ENCODE measurements at regions not wholly inside any gene's neighbourhood (a gene's known extent, or its start where the extent isn't known, plus 50 kb on each side); places are given as distances from the start of the nearest gene placed in this dataset.

DNA sequence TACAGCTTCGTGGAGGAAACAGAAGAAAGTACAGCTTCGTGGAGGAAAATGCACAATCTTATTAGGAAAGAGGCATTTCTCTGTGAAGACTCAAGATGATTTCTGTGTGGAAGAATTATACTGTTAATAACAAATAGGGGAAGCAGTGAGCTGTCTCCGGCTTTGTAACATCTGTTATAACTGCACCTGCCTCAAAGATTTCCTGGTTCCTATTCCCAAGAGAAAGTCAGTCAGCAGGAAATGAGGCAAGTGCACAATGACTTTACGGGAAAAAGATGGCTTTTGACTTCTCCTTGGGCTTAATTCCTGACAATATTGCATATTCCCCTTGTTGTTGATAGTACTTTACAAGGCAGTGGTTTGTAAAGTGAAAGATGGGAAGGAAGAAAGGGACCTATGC, 538.5 kb downstream of the BMP2 start:
- WGBS, result 65% methylated on average over 4 of the region's 4 CpGs
- no peak overlapping the region for H3K4me2 ChIP-seq (ENCODE audit: low read length, poor library complexity, severe bottlenecking)

GRCh38 chr20:7308163-7308562, 540.7 kb downstream of the BMP2 start:
- H3K9me3 ChIP-seq (ENCODE audit: control insufficient read depth, low read length), result no peaks in the 10 kb centered on the region
- no peak for DNase-seq
- no peak overlapping the region for H4K8ac ChIP-seq (ENCODE audit: low read length)
- no peak overlapping the region for H2AFZ ChIP-seq (ENCODE audit: low read depth, low read length)
- no peak overlapping the region for H3K18ac ChIP-seq (ENCODE audit: low read depth in 1 of 2, low read length in 2 of 2)
- no peak overlapping the region for H3K4me2 ChIP-seq (ENCODE audit: low read length, poor library complexity, severe bottlenecking)
- no peak overlapping the region for H2AK5ac ChIP-seq (ENCODE audit: low read length, severe bottlenecking)
- no peaks in the 10 kb centered on the region for H3K36me3 ChIP-seq (ENCODE audit: control insufficient read depth in 1 of 2, insufficient read depth in 2 of 2, low read depth in 1 of 2, low read length in 2 of 2)
- no peak overlapping the region for H2BK120ac ChIP-seq (ENCODE audit: low read depth, low read length)
- no peak overlapping the region for H2BK12ac ChIP-seq (ENCODE audit: low read length in 2 of 2)
- no peak overlapping the region for H3K14ac ChIP-seq (ENCODE audit: low read length in 2 of 2)
- no peak overlapping the region for H2BK15ac ChIP-seq (ENCODE audit: low read depth, poor library complexity, severe bottlenecking)
- H3K79me1 ChIP-seq (replicated peaks; ENCODE audit: low read length, poor library complexity, severe bottlenecking), result no peaks in the 10 kb centered on the region
- H3K27ac ChIP-seq (ENCODE audit: low read length, poor library complexity, severe bottlenecking), result no peak overlapping the region
- WGBS, result 50% methylated on average over 2 of the region's 3 CpGs
- H2BK5ac ChIP-seq (ENCODE audit: low read depth, low read length, poor library complexity, severe bottlenecking), result no peak overlapping the region
- no peak overlapping the region for H3K9ac ChIP-seq (ENCODE audit: low read length)
- no peak overlapping the region for H3K4ac ChIP-seq (ENCODE audit: low read depth in 1 of 2, low read length in 2 of 2)
- H4K91ac ChIP-seq (ENCODE audit: low read length), result no peak overlapping the region
- peaks cover 0 to 4% of the 10 kb centered on the region in 2 experiments for H3K27me3 ChIP-seq (ENCODE audit: control insufficient read depth in 1 of 2, insufficient read depth in 1 of 2, low read length in 2 of 2)
- no peak overlapping the region for H3K23ac ChIP-seq (ENCODE audit: low read length in 2 of 2)
- H3K4me1 ChIP-seq (ENCODE audit: control insufficient read depth, insufficient read depth, low read depth, low read length), result no peaks in the 10 kb centered on the region
- H3K4me3 ChIP-seq (ENCODE audit: insufficient read depth in 1 of 2, low read depth in 1 of 2, low read length in 2 of 2), result no peak overlapping the region

More for the DNA sequence above, 538.5 kb downstream of the BMP2 start:
- no peak overlapping the region for H3K4ac ChIP-seq (ENCODE audit: low read depth in 1 of 2, low read length in 2 of 2)
- no peak overlapping the region for H3K23ac ChIP-seq (ENCODE audit: low read length in 2 of 2)
- H3K14ac ChIP-seq (ENCODE audit: low read length in 2 of 2), result no peak overlapping the region
- no peak for DNase-seq
- no peak overlapping the region for H2AFZ ChIP-seq (ENCODE audit: low read depth, low read length)
- H3K27me3 ChIP-seq (ENCODE audit: control insufficient read depth in 1 of 2, insufficient read depth in 1 of 2, low read length in 2 of 2), result peaks cover 0 to 4% of the 10 kb centered on the region in 2 experiments
- no peak overlapping the region for H3K18ac ChIP-seq (ENCODE audit: low read depth in 1 of 2, low read length in 2 of 2)
- no peak overlapping the region for H2AK5ac ChIP-seq (ENCODE audit: low read length, severe bottlenecking)
- no peaks in the 10 kb centered on the region for H3K4me1 ChIP-seq (ENCODE audit: control insufficient read depth, insufficient read depth, low read depth, low read length)
- no peaks in the 10 kb centered on the region for H3K9me3 ChIP-seq (ENCODE audit: control insufficient read depth, low read length)
- no peak overlapping the region for H3K27ac ChIP-seq (ENCODE audit: low read length, poor library complexity, severe bottlenecking)
- H3K79me1 ChIP-seq (replicated peaks; ENCODE audit: low read length, poor library complexity, severe bottlenecking), result no peaks in the 10 kb centered on the region
- H2BK15ac ChIP-seq (ENCODE audit: low read depth, poor library complexity, severe bottlenecking), result no peak overlapping the region
- H2BK120ac ChIP-seq (ENCODE audit: low read depth, low read length), result no peak overlapping the region
- no peak overlapping the region for H3K4me3 ChIP-seq (ENCODE audit: insufficient read depth in 1 of 2, low read depth in 1 of 2, low read length in 2 of 2)
- H3K9ac ChIP-seq (ENCODE audit: low read length), result no peak overlapping the region
- H2BK12ac ChIP-seq (ENCODE audit: low read length in 2 of 2), result no peak overlapping the region
- H4K8ac ChIP-seq (ENCODE audit: low read length), result no peak overlapping the region
- no peaks in the 10 kb centered on the region for H3K36me3 ChIP-seq (ENCODE audit: control insufficient read depth in 1 of 2, insufficient read depth in 2 of 2, low read depth in 1 of 2, low read length in 2 of 2)
- H4K91ac ChIP-seq (ENCODE audit: low read length), result no peak overlapping the region
- H2BK5ac ChIP-seq (ENCODE audit: low read depth, low read length, poor library complexity, severe bottlenecking), result no peak overlapping the region

DNA sequence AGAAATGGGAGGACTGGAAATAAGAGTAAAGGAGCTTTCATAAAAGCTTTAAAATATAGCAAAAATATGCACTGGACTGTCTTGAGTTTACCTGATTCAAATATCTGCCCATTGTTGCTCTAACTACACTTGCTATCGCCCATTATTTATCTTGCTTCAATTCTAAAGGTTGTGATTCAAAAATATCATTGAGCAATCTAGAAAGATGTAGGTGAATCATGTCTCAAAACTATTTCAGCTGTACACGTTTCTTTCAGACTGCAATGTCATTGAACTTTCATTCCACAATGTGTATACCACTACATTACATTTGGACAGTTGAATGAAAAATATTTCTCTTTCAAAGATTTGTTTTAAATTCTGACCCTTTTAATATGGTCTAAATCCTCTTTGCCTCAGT, 545.6 kb downstream of the BMP2 start:
- H3K79me1 ChIP-seq (replicated peaks; ENCODE audit: low read length, poor library complexity, severe bottlenecking), result no peaks in the 10 kb centered on the region

DNA sequence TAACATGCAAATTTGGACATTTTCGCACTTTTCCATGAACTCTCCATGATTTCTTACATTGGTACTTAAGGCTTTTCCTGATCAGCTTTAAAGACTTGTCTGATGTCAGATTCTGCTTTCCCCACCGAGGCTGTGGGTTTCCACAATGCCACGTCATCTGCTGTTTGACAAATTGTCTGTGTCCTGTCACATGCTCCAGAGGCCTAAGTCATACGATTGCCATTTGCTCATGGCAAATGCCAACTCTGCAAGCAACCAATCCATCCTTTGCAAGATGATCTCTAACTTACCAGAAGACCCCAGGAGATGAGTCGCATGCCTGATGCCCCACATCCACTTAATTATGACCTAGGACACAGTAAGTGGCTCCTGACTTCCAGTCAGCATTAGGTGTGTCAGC, 556.5 kb downstream of the BMP2 start:
- peaks cover 2% of the 10 kb centered on the region for H3K9me3 ChIP-seq (ENCODE audit: control insufficient read depth, low read length)
- H2BK120ac ChIP-seq (ENCODE audit: low read depth, low read length), result no peak overlapping the region
- 74% methylated on average over 5 of the region's 5 CpGs for WGBS
- H3K4me2 ChIP-seq (ENCODE audit: low read length, poor library complexity, severe bottlenecking), result no peak overlapping the region
- H2AFZ ChIP-seq (ENCODE audit: low read depth, low read length), result no peak overlapping the region
- H3K27ac ChIP-seq (ENCODE audit: low read length, poor library complexity, severe bottlenecking), result no peak overlapping the region
- H4K8ac ChIP-seq (ENCODE audit: low read length), result no peak overlapping the region
- DNase-seq, result no peak
- H2BK15ac ChIP-seq (ENCODE audit: low read depth, poor library complexity, severe bottlenecking), result no peak overlapping the region
- H3K14ac ChIP-seq (ENCODE audit: low read length in 2 of 2), result no peak overlapping the region
- H3K4me3 ChIP-seq (ENCODE audit: insufficient read depth in 1 of 2, low read depth in 1 of 2, low read length in 2 of 2), result no peak overlapping the region
- no peak overlapping the region for H2BK5ac ChIP-seq (ENCODE audit: low read depth, low read length, poor library complexity, severe bottlenecking)
- H3K9ac ChIP-seq (ENCODE audit: low read length), result no peak overlapping the region
- no peak overlapping the region for H2AK5ac ChIP-seq (ENCODE audit: low read length, severe bottlenecking)
- no peak overlapping the region for H3K18ac ChIP-seq (ENCODE audit: low read depth in 1 of 2, low read length in 2 of 2)
- no peaks in the 10 kb centered on the region for H3K27me3 ChIP-seq (ENCODE audit: control insufficient read depth in 1 of 2, insufficient read depth in 1 of 2, low read length in 2 of 2)
- H3K79me1 ChIP-seq (replicated peaks; ENCODE audit: low read length, poor library complexity, severe bottlenecking), result no peaks in the 10 kb centered on the region
- H3K23ac ChIP-seq (ENCODE audit: low read length in 2 of 2), result no peak overlapping the region
- no peaks in the 10 kb centered on the region for H3K4me1 ChIP-seq (ENCODE audit: control insufficient read depth, insufficient read depth, low read depth, low read length)
- no peak overlapping the region for H4K91ac ChIP-seq (ENCODE audit: low read length)
- no peak overlapping the region for H2BK12ac ChIP-seq (ENCODE audit: low read length in 2 of 2)
- no peaks in the 10 kb centered on the region for H3K36me3 ChIP-seq (ENCODE audit: control insufficient read depth in 1 of 2, insufficient read depth in 2 of 2, low read depth in 1 of 2, low read length in 2 of 2)
- H3K4ac ChIP-seq (ENCODE audit: low read depth in 1 of 2, low read length in 2 of 2), result no peak overlapping the region

More for the DNA sequence above, 545.6 kb downstream of the BMP2 start:
- Histone ChIP-seq H3K9me3 (ENCODE audit: control insufficient read depth, low read length) (no peaks in the 10 kb centered on the region), H4K91ac (ENCODE audit: low read length) (no peak overlapping the region), H3K4me1 (ENCODE audit: control insufficient read depth, insufficient read depth, low read depth, low read length) (no peaks in the 10 kb centered on the region), H3K4me3 (ENCODE audit: insufficient read depth in 1 of 2, low read depth in 1 of 2, low read length in 2 of 2) (no peak overlapping the region), H2AK5ac (ENCODE audit: low read length, severe bottlenecking) (no peak overlapping the region), H3K36me3 (ENCODE audit: control insufficient read depth in 1 of 2, insufficient read depth in 2 of 2, low read depth in 1 of 2, low read length in 2 of 2) (no peaks in the 10 kb centered on the region), H3K9ac (ENCODE audit: low read length) (no peak overlapping the region), H3K23ac (ENCODE audit: low read length in 2 of 2) (no peak overlapping the region), H3K4me2 (ENCODE audit: low read length, poor library complexity, severe bottlenecking) (no peak overlapping the region), H3K27ac (ENCODE audit: low read length, poor library complexity, severe bottlenecking) (no peak overlapping the region), H3K18ac (ENCODE audit: low read depth in 1 of 2, low read length in 2 of 2) (no peak overlapping the region), H3K4ac (ENCODE audit: low read depth in 1 of 2, low read length in 2 of 2) (no peak overlapping the region), H2BK120ac (ENCODE audit: low read depth, low read length) (no peak overlapping the region), H3K14ac (ENCODE audit: low read length in 2 of 2) (no peak overlapping the region), H2AFZ (ENCODE audit: low read depth, low read length) (no peak overlapping the region), H2BK12ac (ENCODE audit: low read length in 2 of 2) (no peak overlapping the region), H3K27me3 (ENCODE audit: control insufficient read depth in 1 of 2, insufficient read depth in 1 of 2, low read length in 2 of 2) (no peaks in the 10 kb centered on the region), H4K8ac (ENCODE audit: low read length) (no peak overlapping the region), H2BK5ac (ENCODE audit: low read depth, low read length, poor library complexity, severe bottlenecking) (no peak overlapping the region), H2BK15ac (ENCODE audit: low read depth, poor library complexity, severe bottlenecking) (no peak overlapping the region)
- no peak for DNase-seq
- 50% methylated on average over 1 of the region's 2 CpGs for WGBS
